Dendritic cell treated with granulocyte-macrophage colony-stimulating factor and Interleukin-4, amounts not matched to agents 40 ng/mL and 50 ng/mL, for 4 days (primary cell): ENCODE measurements at regions not wholly inside any gene's neighbourhood (a gene's known extent, or its start where the extent isn't known, plus 50 kb on each side); places are given as distances from the start of the nearest gene placed in this dataset.

ENCODE experiments used
- H3K27ac Mint-ChIP-seq: one replicate; pipeline ENCODE4 v1.8.0; 2022; ENCODE audit warnings: mild to moderate bottlenecking, mixed read lengths
- H3K27me3 Mint-ChIP-seq: one replicate; pipeline ENCODE4 v1.8.0; 2022; ENCODE audit warnings: mild to moderate bottlenecking, mixed read lengths
- H3K36me3 Mint-ChIP-seq: one replicate; pipeline ENCODE4 v1.8.0; 2022; ENCODE audit warnings: low read depth, mixed read lengths
- H3K4me1 Mint-ChIP-seq: one replicate; pipeline ENCODE4 v1.8.0; 2022; ENCODE audit warnings: low read depth, mixed read lengths
- H3K4me3 Mint-ChIP-seq: one replicate; pipeline ENCODE4 v1.8.0; 2022; ENCODE audit warnings: mild to moderate bottlenecking, moderate library complexity, mixed read lengths
- H3K9me3 Mint-ChIP-seq: one replicate; pipeline ENCODE4 v1.8.0; 2022; ENCODE audit warnings: mixed read lengths
- intact Hi-C: fragments of 100-400 bp; cut with micrococcal nuclease; formaldehyde crosslinking; loops from one replicate; pipeline ENCODE4 v1.15.0; 2022

- H3K27me3 Mint-ChIP-seq: peaks cover 3% of the 10 kb centered on the region
- no peaks in the 10 kb centered on the region for H3K36me3 Mint-ChIP-seq
- no peak overlapping the region for H3K4me3 Mint-ChIP-seq
- peaks cover 69% of the 10 kb centered on the region for H3K9me3 Mint-ChIP-seq
- no peaks in the 10 kb centered on the region for H3K4me1 Mint-ChIP-seq
- H3K27ac Mint-ChIP-seq: no peak overlapping the region
- intact Hi-C loops: no loop called here
Measured at GRCh38 chr19:27750391-27751043, 1462.4 kb downstream of the UQCRFS1 start.

DNA sequence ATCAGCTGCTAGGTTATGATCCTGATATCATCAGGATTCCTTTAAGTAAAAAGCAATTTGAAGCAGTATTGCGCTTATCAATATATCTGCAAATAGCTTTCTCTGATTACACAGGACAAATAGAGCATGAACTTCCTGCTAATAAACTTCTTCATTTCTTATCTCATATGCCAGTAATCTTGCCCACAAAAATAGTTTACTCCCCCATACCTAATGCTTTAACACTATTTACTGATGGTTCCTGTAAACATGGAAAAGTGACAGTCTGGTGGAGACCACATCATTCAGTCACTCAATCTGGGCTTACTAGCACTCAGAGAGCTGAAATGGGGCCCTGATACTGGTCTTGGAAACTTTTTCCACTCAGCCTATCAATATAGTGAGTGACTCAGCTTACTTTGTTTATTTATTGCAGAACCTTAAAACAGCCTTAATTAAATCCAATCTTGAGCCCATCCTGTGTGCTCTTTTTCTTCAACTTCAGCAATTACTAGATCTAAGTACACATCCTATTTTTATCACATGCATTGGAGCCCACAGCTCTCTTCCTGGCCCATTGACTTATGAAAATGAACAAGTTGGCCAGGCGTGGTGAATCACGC lies 1464.3 kb downstream of the UQCRFS1 start:
- no peak overlapping the region for H3K27ac Mint-ChIP-seq
- peaks cover 50% of the 10 kb centered on the region for H3K9me3 Mint-ChIP-seq
- intact Hi-C loops: no loop called here
- no peak overlapping the region for H3K4me3 Mint-ChIP-seq
- peaks cover 3% of the 10 kb centered on the region for H3K27me3 Mint-ChIP-seq
- no peaks in the 10 kb centered on the region for H3K36me3 Mint-ChIP-seq
- H3K4me1 Mint-ChIP-seq: no peaks in the 10 kb centered on the region

- no peaks in the 10 kb centered on the region for H3K4me1 Mint-ChIP-seq
- no peak overlapping the region for H3K27ac Mint-ChIP-seq
- intact Hi-C loops: no loop called here
- no peak overlapping the region for H3K4me3 Mint-ChIP-seq
- peaks cover 3% of the 10 kb centered on the region for H3K27me3 Mint-ChIP-seq
- H3K36me3 Mint-ChIP-seq: no peaks in the 10 kb centered on the region
- peaks cover 32% of the 10 kb centered on the region for H3K9me3 Mint-ChIP-seq
Measured at GRCh38 chr19:27746691-27747380, 1466.1 kb downstream of the UQCRFS1 start.

GRCh38 chr19:27745978-27746542 lies 1466.9 kb downstream of the UQCRFS1 start:
- Mint-ChIP-seq H3K9me3 (peaks cover 24% of the 10 kb centered on the region), H3K27me3 (peaks cover 3% of the 10 kb centered on the region)

GRCh38 chr19:27744926-27745768 lies 1467.8 kb downstream of the UQCRFS1 start:
- H3K9me3 Mint-ChIP-seq: peaks cover 15% of the 10 kb centered on the region
- H3K36me3 Mint-ChIP-seq: no peaks in the 10 kb centered on the region
- H3K4me3 Mint-ChIP-seq: no peak overlapping the region
- no peaks in the 10 kb centered on the region for H3K4me1 Mint-ChIP-seq
- H3K27ac Mint-ChIP-seq: no peak overlapping the region
- intact Hi-C loops: no loop called here
- H3K27me3 Mint-ChIP-seq: peaks cover 3% of the 10 kb centered on the region

More at GRCh38 chr19:27745978-27746542, 1466.9 kb downstream of the UQCRFS1 start:
- H3K4me1 Mint-ChIP-seq: no peaks in the 10 kb centered on the region
- no peak overlapping the region for H3K4me3 Mint-ChIP-seq
- intact Hi-C loops: no loop called here
- no peaks in the 10 kb centered on the region for H3K36me3 Mint-ChIP-seq
- H3K27ac Mint-ChIP-seq: no peak overlapping the region

- Mint-ChIP-seq H3K4me3 (no peak overlapping the region), H3K36me3 (no peaks in the 10 kb centered on the region), H3K27me3 (peaks cover 3% of the 10 kb centered on the region), H3K4me1 (no peaks in the 10 kb centered on the region), H3K9me3 (no peaks in the 10 kb centered on the region), H3K27ac (no peak overlapping the region)
- intact Hi-C loops: no loop called here
Measured at GRCh38 chr19:27742041-27742440, 1470.9 kb downstream of the UQCRFS1 start.

DNA sequence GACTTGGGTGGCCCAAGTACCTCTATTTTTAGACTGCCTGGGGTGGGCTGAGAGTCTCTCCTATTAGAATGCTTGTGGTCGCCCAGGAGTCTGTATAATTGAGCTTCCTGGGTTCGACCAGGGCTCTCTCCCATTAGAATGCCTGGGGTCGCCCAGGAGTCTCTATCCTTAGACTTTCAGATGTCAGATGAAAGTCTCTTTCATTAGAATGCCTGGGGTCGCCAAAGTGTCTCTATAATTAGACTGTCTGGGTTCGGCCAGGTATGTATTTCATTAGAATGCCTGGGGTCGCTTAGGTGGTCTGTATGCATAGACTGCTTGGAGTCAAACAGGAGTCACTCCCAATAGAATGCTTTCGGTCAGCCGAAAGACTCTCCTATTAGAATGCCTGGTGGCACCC lies 1471.7 kb downstream of the UQCRFS1 start:
- Mint-ChIP-seq H3K4me3 (no peak overlapping the region), H3K36me3 (no peaks in the 10 kb centered on the region), H3K27me3 (no peaks in the 10 kb centered on the region), H3K9me3 (no peaks in the 10 kb centered on the region), H3K27ac (no peak overlapping the region), H3K4me1 (no peaks in the 10 kb centered on the region)
- intact Hi-C loops: no loop called here

DNA sequence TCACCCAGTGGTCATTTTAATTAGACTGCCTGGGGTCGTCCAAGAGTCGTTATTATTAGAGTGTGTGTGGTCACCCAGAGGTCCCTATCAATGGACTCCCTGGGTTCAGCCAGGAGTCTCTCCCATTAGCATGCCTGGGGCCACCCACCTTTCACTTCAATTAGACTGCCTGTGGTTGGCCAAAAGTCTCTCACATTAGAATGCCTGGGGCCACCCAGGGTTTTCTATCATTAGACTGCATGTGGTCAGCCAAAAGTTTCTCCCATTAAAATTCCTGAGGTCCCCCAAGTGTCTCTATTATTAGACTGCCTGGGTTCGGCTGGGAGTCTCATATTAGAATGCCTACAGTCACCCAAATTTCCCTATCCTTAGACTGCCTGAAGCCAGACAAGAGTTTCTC lies 1472.6 kb downstream of the UQCRFS1 start:
- Mint-ChIP-seq H3K27me3 (no peaks in the 10 kb centered on the region), H3K4me1 (no peaks in the 10 kb centered on the region), H3K27ac (no peak overlapping the region), H3K36me3 (no peaks in the 10 kb centered on the region), H3K4me3 (no peak overlapping the region), H3K9me3 (no peaks in the 10 kb centered on the region)
- intact Hi-C loops: no loop called here

GRCh38 chr19:27738569-27739193 lies 1474.3 kb downstream of the UQCRFS1 start:
- no peaks in the 10 kb centered on the region for H3K36me3 Mint-ChIP-seq
- no peaks in the 10 kb centered on the region for H3K27me3 Mint-ChIP-seq
- H3K27ac Mint-ChIP-seq: no peak overlapping the region
- no peaks in the 10 kb centered on the region for H3K4me1 Mint-ChIP-seq
- intact Hi-C loops: no loop called here
- H3K9me3 Mint-ChIP-seq: no peaks in the 10 kb centered on the region
- no peak overlapping the region for H3K4me3 Mint-ChIP-seq

- H3K4me3 Mint-ChIP-seq: no peak overlapping the region
- H3K9me3 Mint-ChIP-seq: peaks cover 14% of the 10 kb centered on the region
- H3K27me3 Mint-ChIP-seq: no peaks in the 10 kb centered on the region
- no peaks in the 10 kb centered on the region for H3K36me3 Mint-ChIP-seq
- no peaks in the 10 kb centered on the region for H3K4me1 Mint-ChIP-seq
- intact Hi-C loops: no loop called here
- no peak overlapping the region for H3K27ac Mint-ChIP-seq
Measured at GRCh38 chr19:27736225-27736624, 1476.7 kb downstream of the UQCRFS1 start.

DNA sequence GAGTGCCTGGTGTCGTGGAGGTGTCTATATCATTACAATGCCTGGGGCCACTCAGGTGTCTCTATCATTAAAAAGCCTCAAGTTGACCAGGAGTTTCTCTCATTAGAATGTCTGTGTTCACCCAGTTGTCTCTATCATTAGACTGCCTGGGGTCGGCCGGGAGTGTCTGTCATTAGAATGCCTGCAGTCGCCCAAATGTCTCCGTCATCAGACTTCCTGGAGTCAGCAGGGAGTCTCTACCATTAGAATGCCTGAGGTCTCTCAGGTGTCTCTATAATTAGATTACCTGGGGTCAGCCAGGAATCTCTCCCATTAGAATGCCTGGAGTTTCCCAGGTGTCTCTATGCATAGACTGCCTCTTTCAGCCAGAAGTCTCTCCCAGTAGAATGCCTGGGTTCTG lies 1477.6 kb downstream of the UQCRFS1 start:
- Mint-ChIP-seq H3K27ac (no peak overlapping the region), H3K9me3 (peaks cover 17% of the 10 kb centered on the region), H3K27me3 (no peaks in the 10 kb centered on the region), H3K4me3 (no peak overlapping the region), H3K4me1 (no peaks in the 10 kb centered on the region), H3K36me3 (no peaks in the 10 kb centered on the region)
- intact Hi-C loops: no loop called here

GRCh38 chr19:27734496-27735220 lies 1478.3 kb downstream of the UQCRFS1 start:
- no peak overlapping the region for H3K4me3 Mint-ChIP-seq
- no peaks in the 10 kb centered on the region for H3K27me3 Mint-ChIP-seq
- peaks cover 17% of the 10 kb centered on the region for H3K9me3 Mint-ChIP-seq
- H3K36me3 Mint-ChIP-seq: no peaks in the 10 kb centered on the region
- no peaks in the 10 kb centered on the region for H3K4me1 Mint-ChIP-seq
- intact Hi-C loops: no loop called here
- H3K27ac Mint-ChIP-seq: no peak overlapping the region
